ENCODE measurements at regions not wholly inside any gene's neighbourhood (a gene's known extent, or its start where the extent isn't known, plus 50 kb on each side); places are given as distances from the start of the nearest gene placed in this dataset.

DNA sequence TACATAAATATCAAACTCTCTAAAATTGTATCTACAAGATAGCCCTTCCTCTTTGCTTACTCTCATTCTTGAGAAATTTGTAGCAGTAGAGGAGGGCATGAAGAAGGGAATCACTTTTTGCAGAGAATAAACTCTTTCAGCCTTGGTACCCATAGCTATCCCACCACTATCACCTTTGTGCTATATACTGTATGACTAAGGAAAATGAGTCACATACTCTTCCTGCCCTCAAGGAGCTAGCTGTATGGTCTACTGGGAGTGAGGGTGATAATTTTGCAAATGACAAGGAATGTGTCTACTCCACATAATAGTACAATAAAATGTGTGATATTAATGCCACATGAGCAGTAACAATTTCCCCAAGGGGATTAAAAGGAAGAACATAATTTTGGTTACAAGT lies 184.6 kb upstream of the WSB1 start:
- TF ChIP-seq EZH2phosphoT487 (IDR thresholded peaks at IDR 0.05; ENCODE audit: borderline replicate concordance) (no peak), CTCF (conservative IDR thresholded peaks at IDR 0.05; ENCODE audit: low read length) (no peak)

DNA sequence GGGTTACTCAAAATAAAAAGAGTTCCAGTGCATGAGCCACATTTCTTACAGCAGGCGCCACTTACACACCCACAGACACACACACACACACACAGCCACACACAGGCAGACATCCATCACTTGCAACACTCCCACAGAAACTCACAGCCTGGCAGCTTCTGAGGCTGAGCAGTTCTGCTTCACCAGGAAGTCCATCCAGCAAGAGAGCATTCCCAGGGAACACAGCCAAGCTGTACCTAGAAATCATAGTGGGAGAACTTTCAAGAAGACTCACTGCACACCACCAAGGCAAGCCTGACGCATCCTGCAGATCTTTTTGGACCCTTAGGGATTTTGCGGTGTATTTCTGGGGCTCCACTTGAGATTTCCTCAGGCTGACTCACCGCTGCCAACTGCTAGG lies 140.9 kb upstream of the WSB1 start:
- H2AFZ ChIP-seq (ENCODE audit: low read length) = no peak overlapping the region
- H3F3A ChIP-seq (ENCODE audit: low read depth) = no peaks in the 10 kb centered on the region
- TF ChIP-seq CTCF (conservative IDR thresholded peaks at IDR 0.05; ENCODE audit: low read length) = no peak
- TF ChIP-seq EZH2phosphoT487 (IDR thresholded peaks at IDR 0.05; ENCODE audit: borderline replicate concordance) = no peak
- H3K9me3 ChIP-seq (ENCODE audit: insufficient read depth, low read depth, low read length) = peaks cover 10% of the 10 kb centered on the region; the same call in 1 of the 2 replicates
- no peak overlapping the region for H3K9ac ChIP-seq (ENCODE audit: low read depth, low read length, poor library complexity, severe bottlenecking)
- H3K9me2 ChIP-seq (replicated peaks; ENCODE audit: low read depth, low read length) = no peaks in the 10 kb centered on the region
- no peaks in the 10 kb centered on the region for H3K4me1 ChIP-seq (ENCODE audit: insufficient read depth, low read length, poor library complexity, severe bottlenecking)
- no peaks in the 10 kb centered on the region for H4K20me1 ChIP-seq (ENCODE audit: insufficient read depth, low read length, poor library complexity, severe bottlenecking)
- H3K27me3 ChIP-seq (ENCODE audit: insufficient read depth, low read length, poor library complexity, severe bottlenecking) = no peaks in the 10 kb centered on the region
- no peaks in the 10 kb centered on the region for H3K79me2 ChIP-seq (ENCODE audit: insufficient read depth, low read length)
- no peaks in the 10 kb centered on the region for H3K36me3 ChIP-seq (ENCODE audit: insufficient read depth, low read length)
- no peak overlapping the region for H3K4me2 ChIP-seq (ENCODE audit: low read depth, low read length, poor library complexity, severe bottlenecking)
- no peak overlapping the region for H3K4me3 ChIP-seq (ENCODE audit: low read length, poor library complexity, severe bottlenecking)

More for the DNA sequence above, 184.6 kb upstream of the WSB1 start:
- no peaks in the 10 kb centered on the region for H3K9me3 ChIP-seq (ENCODE audit: insufficient read depth, low read depth, low read length)
- H3K9me2 ChIP-seq (replicated peaks; ENCODE audit: low read depth, low read length) = no peaks in the 10 kb centered on the region; the same call in 1 of the 2 replicates
- no peaks in the 10 kb centered on the region for H3K79me2 ChIP-seq (ENCODE audit: insufficient read depth, low read length)
- H3K36me3 ChIP-seq (ENCODE audit: insufficient read depth, low read length) = no peaks in the 10 kb centered on the region
- no peak overlapping the region for H3K4me3 ChIP-seq (ENCODE audit: low read length, poor library complexity, severe bottlenecking)
- no peaks in the 10 kb centered on the region for H3F3A ChIP-seq (ENCODE audit: low read depth)
- H4K20me1 ChIP-seq (ENCODE audit: insufficient read depth, low read length, poor library complexity, severe bottlenecking) = no peaks in the 10 kb centered on the region
- H2AFZ ChIP-seq (ENCODE audit: low read length) = no peak overlapping the region
- H3K9ac ChIP-seq (ENCODE audit: low read depth, low read length, poor library complexity, severe bottlenecking) = no peak overlapping the region
- no peaks in the 10 kb centered on the region for H3K27me3 ChIP-seq (ENCODE audit: insufficient read depth, low read length, poor library complexity, severe bottlenecking)
- no peak overlapping the region for H3K4me2 ChIP-seq (ENCODE audit: low read depth, low read length, poor library complexity, severe bottlenecking)
- H3K4me1 ChIP-seq (ENCODE audit: insufficient read depth, low read length, poor library complexity, severe bottlenecking) = no peaks in the 10 kb centered on the region

GRCh38 chr17:27155866-27156265 lies 138.0 kb upstream of the WSB1 start:
- Histone ChIP-seq H3F3A (ENCODE audit: low read depth) (no peaks in the 10 kb centered on the region), H4K20me1 (ENCODE audit: insufficient read depth, low read length, poor library complexity, severe bottlenecking) (no peaks in the 10 kb centered on the region), H3K79me2 (ENCODE audit: insufficient read depth, low read length) (no peaks in the 10 kb centered on the region), H3K27me3 (ENCODE audit: insufficient read depth, low read length, poor library complexity, severe bottlenecking) (no peaks in the 10 kb centered on the region), H3K36me3 (ENCODE audit: insufficient read depth, low read length) (no peaks in the 10 kb centered on the region), H3K9ac (ENCODE audit: low read depth, low read length, poor library complexity, severe bottlenecking) (no peak overlapping the region), H2AFZ (ENCODE audit: low read length) (no peak overlapping the region), H3K4me3 (ENCODE audit: low read length, poor library complexity, severe bottlenecking) (no peak overlapping the region), H3K9me3 (ENCODE audit: insufficient read depth, low read depth, low read length) (peaks cover 10% of the 10 kb centered on the region; the same call in 1 of the 2 replicates), H3K4me2 (ENCODE audit: low read depth, low read length, poor library complexity, severe bottlenecking) (no peak overlapping the region), H3K4me1 (ENCODE audit: insufficient read depth, low read length, poor library complexity, severe bottlenecking) (no peaks in the 10 kb centered on the region), H3K9me2 (replicated peaks; ENCODE audit: low read depth, low read length) (no peaks in the 10 kb centered on the region)
- TF ChIP-seq CTCF (conservative IDR thresholded peaks at IDR 0.05; ENCODE audit: low read length) (no peak), EZH2phosphoT487 (IDR thresholded peaks at IDR 0.05; ENCODE audit: borderline replicate concordance) (no peak)
